MCF 10A (cell line): ENCODE measurements at regions not wholly inside any gene's neighbourhood (a gene's known extent, or its start where the extent isn't known, plus 50 kb on each side); places are given as distances from the start of the nearest gene placed in this dataset.
"Not testable (repeated sequence)": the region's sequence is repeated elsewhere in the genome, so short reads cannot be mapped to it uniquely, and the experiment has no call there.

ENCODE experiments used
- BruUV-seq: library from RNA; stranded (reverse); fragments of 400-500 nt; replicated peaks from 2 replicates; lab custom pipeline; 2021; lab: Mats Ljungman, UMichigan
- CTCF ChIA-PET: fragments of 300-600 bp; sonication (Branson Sonifier 250); formaldehyde crosslinking; extraction: SDS; loops from one replicate; lab custom pipeline; 2021; ENCODE audit warnings: antibody characterized with exemption, inconsistent platforms; lab: Yijun Ruan, JAX
- POLR2A ChIA-PET: fragments of 300-600, 350-650 bp; sonication (Branson Sonifier 250); formaldehyde crosslinking; extraction: SDS; loops from one replicate; lab custom pipeline; 2020; ENCODE audit warnings: antibody characterized with exemption, inconsistent platforms; lab: Yijun Ruan, JAX
- DNase-seq: peaks from one replicate; pipeline ENCODE4 v3.0.0-alpha.2; 2018; ENCODE audit not compliant: unreplicated experiment
- H3K27ac Mint-ChIP-seq: one replicate; pipeline ENCODE4 v1.8.0; 2022; ENCODE audit warnings: mild to moderate bottlenecking, low read depth, mixed read lengths; ENCODE audit not compliant: unreplicated experiment
- H3K27me3 Mint-ChIP-seq: one replicate; pipeline ENCODE4 v1.8.0; 2022; ENCODE audit warnings: mixed read lengths; ENCODE audit not compliant: insufficient read depth, unreplicated experiment
- H3K36me3 Mint-ChIP-seq: one replicate; pipeline ENCODE4 v1.8.0; 2022; ENCODE audit warnings: mild to moderate bottlenecking, moderate library complexity, mixed read lengths; ENCODE audit not compliant: insufficient read depth, unreplicated experiment
- H3K4me1 Mint-ChIP-seq: one replicate; pipeline ENCODE4 v1.8.0; 2022; ENCODE audit warnings: mixed read lengths; ENCODE audit not compliant: insufficient read depth, unreplicated experiment
- H3K4me3 Mint-ChIP-seq: one replicate; pipeline ENCODE4 v1.8.0; 2022; ENCODE audit warnings: mild to moderate bottlenecking, moderate library complexity, mixed read lengths; ENCODE audit not compliant: unreplicated experiment
- H3K9me3 Mint-ChIP-seq: one replicate; pipeline ENCODE4 v1.8.0; 2022; ENCODE audit warnings: mixed read lengths; ENCODE audit not compliant: unreplicated experiment
- CTCF ChIP-seq: fragments of 200-600 bp; IDR thresholded peaks from one replicate; pipeline ENCODE4 v1.8.0; 2022; ENCODE audit warnings: antibody characterized with exemption, mild to moderate bottlenecking; ENCODE audit not compliant: unreplicated experiment
- intact Hi-C: fragments of 100-400 bp; cut with micrococcal nuclease; formaldehyde crosslinking; loops from 2 replicates; pipeline ENCODE4 v1.14.1; 2022

- TF ChIP-seq CTCF = no peak
- no peak for DNase-seq
- no peaks in the 10 kb centered on the region for H3K36me3 Mint-ChIP-seq
- no peak overlapping the region for H3K27ac Mint-ChIP-seq
- intact Hi-C loops = no loop called here
- H3K4me1 Mint-ChIP-seq = no peaks in the 10 kb centered on the region
- CTCF ChIA-PET = no interaction called here
- peaks cover 8% of the 10 kb centered on the region for H3K9me3 Mint-ChIP-seq
- no TSS peak for BruUV-seq
- POLR2A ChIA-PET = no interaction called here
- H3K4me3 Mint-ChIP-seq = no peak overlapping the region
- H3K27me3 Mint-ChIP-seq = peaks cover 22% of the 10 kb centered on the region
These were observed 1071.7 kb downstream of the RPIA start for GRCh38 chr2:89763254-89763580.

GRCh38 chr2:89763581-89764485 is 1072.4 kb downstream of the RPIA start:
- peaks cover 23% of the 10 kb centered on the region for H3K27me3 Mint-ChIP-seq

GRCh38 chr2:89764571-89765360 is 1073.3 kb downstream of the RPIA start:
- DNase-seq, BruUV-seq, H3K36me3 Mint-ChIP-seq, H3K9me3 Mint-ChIP-seq, H3K4me1 Mint-ChIP-seq, H3K27ac Mint-ChIP-seq, intact Hi-C loops, CTCF ChIA-PET, POLR2A ChIA-PET, H3K4me3 Mint-ChIP-seq: not testable (repeated sequence)
- H3K27me3 Mint-ChIP-seq = peaks cover 32% of the 10 kb centered on the region

More at GRCh38 chr2:89763581-89764485, 1072.4 kb downstream of the RPIA start:
- Mint-ChIP-seq H3K9me3 (peaks cover 8% of the 10 kb centered on the region), H3K4me1 (no peaks in the 10 kb centered on the region), H3K27ac (no peak overlapping the region), H3K4me3 (no peak overlapping the region), H3K36me3 (no peaks in the 10 kb centered on the region)
- no peak for DNase-seq
- ChIA-PET CTCF (no interaction called here), POLR2A (no interaction called here)
- TF ChIP-seq CTCF = no peak
- BruUV-seq = no TSS peak
- intact Hi-C loops = no loop called here

GRCh38 chr2:89765361-89765718 is 1073.9 kb downstream of the RPIA start:
- H3K36me3 Mint-ChIP-seq, BruUV-seq, intact Hi-C loops, H3K4me1 Mint-ChIP-seq, DNase-seq, CTCF ChIA-PET, H3K27ac Mint-ChIP-seq, POLR2A ChIA-PET, H3K4me3 Mint-ChIP-seq, H3K9me3 Mint-ChIP-seq: not testable (repeated sequence)
- peaks cover 32% of the 10 kb centered on the region for H3K27me3 Mint-ChIP-seq

GRCh38 chr2:89766141-89766990 is 1074.9 kb downstream of the RPIA start:
- H3K27ac Mint-ChIP-seq, H3K9me3 Mint-ChIP-seq, H3K4me1 Mint-ChIP-seq, H3K4me3 Mint-ChIP-seq, intact Hi-C loops, BruUV-seq, H3K36me3 Mint-ChIP-seq, DNase-seq, CTCF ChIA-PET, POLR2A ChIA-PET: not testable (repeated sequence)
- H3K27me3 Mint-ChIP-seq = peaks cover 32% of the 10 kb centered on the region

GRCh38 chr2:89767058-89767457 is 1075.6 kb downstream of the RPIA start:
- H3K9me3 Mint-ChIP-seq, H3K36me3 Mint-ChIP-seq, BruUV-seq, H3K27ac Mint-ChIP-seq, H3K4me1 Mint-ChIP-seq, intact Hi-C loops, CTCF ChIA-PET, H3K4me3 Mint-ChIP-seq, DNase-seq, POLR2A ChIA-PET: not testable (repeated sequence)
- H3K27me3 Mint-ChIP-seq = peaks cover 32% of the 10 kb centered on the region
